Ammon's horn (tissue), 1 donor: ENCODE measurements at regions not wholly inside any gene's neighbourhood (a gene's known extent, or its start where the extent isn't known, plus 50 kb on each side); places are given as distances from the start of the nearest gene placed in this dataset.
A peak's percentile ranks its signal among the peaks of the same experiment; 100 is the strongest.
"Not testable (repeated sequence)": the region's sequence is repeated elsewhere in the genome, so short reads cannot be mapped to it uniquely, and the experiment has no call there.

Experiments
- DNase-seq: peaks from one replicate; pipeline ENCODE4 v3.0.0-alpha.2; 2016; ENCODE audit warnings: low spot score

DNA sequence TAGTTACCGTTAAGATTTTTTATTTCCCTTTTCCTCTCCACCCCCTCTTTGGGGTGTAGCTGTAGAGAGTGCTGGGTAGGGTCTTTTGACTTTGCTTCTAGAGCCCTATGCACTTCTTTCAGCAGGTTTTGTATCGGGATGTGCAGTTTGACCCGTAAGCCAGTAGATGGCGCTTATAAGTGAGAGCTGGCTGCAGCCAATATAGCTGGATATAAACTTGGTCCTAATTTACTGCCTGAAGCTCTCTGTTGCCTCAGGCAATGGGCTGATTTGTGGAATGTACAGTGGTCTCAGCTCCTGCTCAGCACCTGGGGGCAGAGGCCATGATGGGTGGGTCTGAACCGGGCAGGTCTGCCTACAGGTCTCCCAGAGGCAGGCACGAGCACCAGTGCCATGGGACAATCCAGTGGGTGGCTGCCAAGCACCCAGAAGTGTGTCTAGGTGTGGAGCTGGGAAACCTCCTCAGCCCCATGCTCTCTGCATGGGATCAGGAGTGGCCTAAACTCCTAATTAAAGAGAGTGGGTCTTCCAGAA is 146.5 kb downstream of the SPANXN1 start:
- no peak for DNase-seq

GRCh38 chrX:145394344-145394743 is 147.0 kb downstream of the SPANXN1 start:
- no peak for DNase-seq

DNA sequence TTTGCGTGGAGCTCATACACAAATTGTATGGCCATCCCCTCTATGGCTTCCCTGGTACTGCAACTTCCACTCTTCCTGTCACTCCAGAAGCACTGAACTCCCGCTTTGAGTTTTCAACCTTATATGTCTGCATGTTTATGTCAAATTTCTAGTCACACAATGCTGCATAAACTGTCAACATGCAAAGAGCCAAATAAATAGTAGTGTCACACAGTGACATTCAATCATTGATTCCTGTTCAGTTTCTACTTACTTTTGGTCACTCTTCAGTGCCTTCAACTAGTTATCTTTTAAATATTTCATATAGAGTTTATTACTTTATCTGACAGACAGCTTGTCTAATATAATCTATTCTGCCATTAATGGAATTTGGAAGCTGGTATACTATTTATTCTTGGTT is 149.3 kb downstream of the SPANXN1 start:
- no peak for DNase-seq

- peak; percentile 23 for DNase-seq
These were observed 157.7 kb downstream of the SPANXN1 start for GRCh38 chrX:145405012-145405411.

DNA sequence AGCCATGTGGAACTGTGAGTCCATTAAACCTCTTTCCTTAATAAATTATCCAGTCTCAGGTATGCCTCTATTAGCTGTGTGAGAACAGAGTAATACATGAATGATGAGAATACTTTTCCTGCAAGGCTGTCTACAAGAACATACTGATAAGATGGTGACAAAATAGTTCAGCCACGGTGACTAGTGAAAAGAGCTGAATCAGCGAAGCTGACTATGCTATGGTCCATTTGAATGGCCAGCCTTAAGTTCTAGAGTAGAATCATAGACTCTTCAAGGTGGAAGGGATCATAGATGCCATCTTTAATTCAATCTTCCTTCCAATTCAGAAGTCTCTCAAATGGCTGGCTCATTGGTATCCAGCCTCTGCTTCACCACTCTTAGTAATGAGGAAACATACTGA is 163.3 kb downstream of the SPANXN1 start:
- no peak for DNase-seq

DNA sequence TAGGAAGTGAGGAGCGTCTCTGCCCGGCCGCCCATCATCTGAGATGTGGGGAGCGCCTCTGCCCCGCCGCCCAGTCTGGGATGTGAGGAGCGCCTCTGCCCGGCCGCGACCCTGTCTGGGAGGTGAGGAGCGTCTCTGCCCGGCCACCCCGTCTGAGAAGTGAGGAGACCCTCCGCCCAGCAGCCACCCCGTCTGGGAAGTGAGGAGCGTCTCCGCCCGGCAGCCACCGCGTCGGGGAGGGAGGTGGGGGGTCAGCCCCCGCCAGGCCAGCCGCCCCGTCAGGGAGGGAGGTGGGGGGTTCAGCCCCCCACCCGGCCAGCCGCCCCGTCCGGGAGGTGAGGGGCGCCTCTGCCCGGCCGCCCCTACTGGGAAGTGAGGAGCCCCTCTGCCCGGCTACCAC is 188.9 kb downstream of the SPANXN1 start:
- DNase-seq = not testable (repeated sequence)

GRCh38 chrX:145464650-145465049 is 217.3 kb downstream of the SPANXN1 start:
- no peak for DNase-seq

DNA sequence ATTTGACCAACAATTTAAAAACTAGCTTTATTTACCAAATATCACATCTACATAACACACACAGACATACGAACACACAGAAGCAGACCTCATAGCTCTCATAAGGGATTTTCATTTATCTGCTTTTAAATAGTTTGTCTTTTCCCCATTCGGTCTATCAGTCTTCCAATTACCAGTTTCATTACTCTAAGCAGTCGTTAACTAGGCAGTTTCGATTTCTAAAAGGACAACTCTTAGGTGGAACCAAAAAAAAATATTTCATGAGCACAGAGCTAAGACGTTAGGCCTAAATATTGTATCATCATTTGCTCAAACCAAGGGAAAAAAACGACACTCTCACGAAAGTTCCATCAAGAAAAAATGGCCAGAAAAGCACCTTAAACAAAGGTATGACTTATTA is 228.4 kb downstream of the SPANXN1 start:
- no peak for DNase-seq

- no peak for DNase-seq
These were observed 237.4 kb downstream of the SPANXN1 start for GRCh38 chrX:145484740-145485139.

DNA sequence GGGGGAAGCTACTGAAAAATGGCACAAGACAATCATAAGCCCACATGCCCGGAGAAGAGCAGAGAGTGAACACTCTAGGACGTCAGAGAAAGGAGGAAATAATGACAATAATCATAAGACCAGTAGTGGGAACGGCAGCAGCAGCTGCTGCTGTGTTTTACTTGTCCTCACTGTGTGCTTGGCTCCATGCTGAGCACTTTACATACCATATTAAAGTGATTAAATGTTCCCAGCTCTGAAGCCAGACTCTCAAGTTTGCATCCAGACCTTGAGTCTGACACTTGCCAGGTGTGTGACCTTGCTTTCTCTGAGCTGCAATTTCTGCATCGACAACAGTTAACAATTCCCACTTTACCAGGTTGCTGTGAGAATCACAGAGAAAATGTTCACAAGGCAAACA is 255.4 kb downstream of the SPANXN1 start:
- no peak for DNase-seq

DNA sequence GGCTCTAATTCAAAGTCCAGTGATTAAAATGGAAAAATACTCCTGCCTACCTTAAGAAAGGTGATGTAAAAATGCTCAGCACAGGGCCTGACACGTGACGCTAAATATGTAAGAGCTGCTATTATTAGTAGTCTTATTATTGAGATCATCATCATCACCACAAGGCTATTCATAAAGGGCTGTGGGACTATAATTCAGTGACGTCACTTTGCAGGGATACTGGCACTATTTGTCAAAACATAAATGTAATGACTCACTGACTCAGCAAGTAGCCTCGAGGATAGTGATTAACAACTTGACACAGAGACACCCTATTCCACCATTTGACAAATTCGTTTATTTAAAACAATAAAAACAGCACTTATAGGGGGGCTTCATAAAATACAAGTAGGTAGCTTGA is 258.9 kb downstream of the SPANXN1 start:
- DNase-seq = no peak

DNA sequence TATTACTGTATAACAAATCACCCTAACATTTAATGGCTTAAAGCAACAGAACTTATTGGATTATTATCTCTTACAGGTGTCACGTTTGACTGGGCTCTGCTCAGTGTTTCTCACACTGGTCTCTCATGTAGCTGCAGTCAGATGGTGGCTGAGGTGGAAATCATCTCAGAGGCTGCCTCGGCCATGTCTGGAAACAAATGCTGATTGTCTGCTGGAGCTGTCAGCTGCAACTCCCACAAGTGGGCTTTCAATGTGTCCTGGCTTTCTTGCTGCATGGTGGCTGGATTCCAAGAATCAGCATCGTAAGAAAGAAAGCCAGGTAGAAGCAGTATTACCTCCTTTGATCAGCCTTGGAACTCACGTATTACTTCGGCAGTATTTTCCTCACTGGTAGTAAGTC is 277.6 kb downstream of the SPANXN1 start:
- peak; percentile 36 for DNase-seq

GRCh38 chrX:145532176-145532780 is 285.0 kb downstream of the SPANXN1 start:
- no peak for DNase-seq

GRCh38 chrX:145533534-145533933 is 284.1 kb upstream of the SLITRK2 start:
- no peak for DNase-seq

DNA sequence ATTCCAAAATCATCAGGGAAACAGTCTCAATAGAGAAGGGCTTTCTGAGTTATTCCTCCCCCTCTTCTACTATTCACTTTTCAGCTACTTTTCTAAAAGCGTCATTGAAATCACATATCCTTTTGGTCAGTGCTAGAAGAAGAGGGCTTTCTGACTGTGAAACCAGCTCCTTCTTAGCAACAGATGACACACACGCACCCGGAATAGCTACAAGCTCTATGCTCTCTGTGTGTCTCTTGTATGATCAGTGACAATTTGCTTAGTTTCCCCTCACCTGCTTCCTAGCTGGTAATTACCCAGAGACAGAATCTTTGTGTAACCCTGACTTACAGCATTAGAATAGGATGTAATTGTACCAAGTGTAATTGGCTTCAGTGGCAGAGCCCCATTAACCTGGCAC is 268.1 kb upstream of the SLITRK2 start:
- no peak for DNase-seq

DNA sequence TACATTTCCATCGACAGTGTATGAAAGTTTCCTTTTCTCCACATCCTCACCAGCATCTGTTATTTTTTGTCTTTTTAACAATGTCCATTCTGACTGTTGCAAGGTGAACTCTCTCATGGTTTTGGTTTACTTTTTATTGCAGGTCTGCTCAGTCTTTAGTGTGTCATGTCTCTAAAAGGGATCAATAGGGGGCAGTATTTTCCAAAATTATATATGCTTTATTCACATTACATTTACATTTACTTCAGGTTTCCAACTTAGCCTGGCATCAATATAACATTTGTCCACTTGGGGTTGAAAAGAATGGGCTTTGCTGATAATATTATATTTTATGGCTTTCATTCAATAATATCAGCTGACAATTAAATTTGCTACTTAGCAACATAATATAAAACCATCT is 265.0 kb upstream of the SLITRK2 start:
- DNase-seq = no peak

DNA sequence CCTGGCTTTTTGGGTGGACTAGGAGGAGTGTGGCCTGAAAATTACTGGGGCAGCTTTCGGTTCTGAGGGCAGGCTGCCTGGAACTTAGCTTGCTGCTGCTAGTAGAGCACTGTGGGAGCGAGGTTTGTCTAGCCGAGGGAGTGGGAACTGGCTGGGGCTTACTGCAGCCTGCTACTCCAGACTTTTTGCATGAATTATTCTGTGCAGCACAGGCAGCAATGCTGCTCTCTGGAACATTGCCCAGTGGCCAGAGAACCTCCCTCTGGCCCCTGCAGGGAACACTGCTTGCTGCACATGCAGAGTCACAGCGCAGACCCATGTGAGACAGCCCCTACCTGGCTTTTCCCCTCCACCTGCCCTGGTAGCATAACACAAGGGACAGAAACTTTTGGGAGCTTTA is 263.9 kb upstream of the SLITRK2 start:
- no peak for DNase-seq

GRCh38 chrX:145563159-145563558 is 254.5 kb upstream of the SLITRK2 start:
- DNase-seq = no peak

- DNase-seq = no peak
These were observed 207.6 kb upstream of the SLITRK2 start for GRCh38 chrX:145609951-145610511.

- DNase-seq = no peak
These were observed 203.7 kb upstream of the SLITRK2 start for GRCh38 chrX:145613894-145614293.

GRCh38 chrX:145620666-145621065 is 197.0 kb upstream of the SLITRK2 start:
- no peak for DNase-seq

GRCh38 chrX:145623453-145623852 is 194.2 kb upstream of the SLITRK2 start:
- DNase-seq = no peak

GRCh38 chrX:145630081-145630480 is 187.5 kb upstream of the SLITRK2 start:
- DNase-seq = no peak

- no peak for DNase-seq
These were observed 186.7 kb upstream of the SLITRK2 start for GRCh38 chrX:145630806-145631435.
